Glomerular visceral epithelial cell (primary cell): ENCODE measurements at regions not wholly inside any gene's neighbourhood (a gene's known extent, or its start where the extent isn't known, plus 50 kb on each side); places are given as distances from the start of the nearest gene placed in this dataset.

Experiments
- DNase-seq: peaks from one replicate; pipeline ENCODE4 v3.0.0-alpha.2; 2016; ENCODE audit errors: extremely low spot score

GRCh38 chr18:49658823-49659404 is 97.1 kb downstream of the LIPG start:
- DNase-seq: no peak

GRCh38 chr18:49656073-49656692 is 94.3 kb downstream of the LIPG start:
- DNase-seq: peak; percentile 92

- DNase-seq: no peak
These were observed 93.6 kb downstream of the LIPG start for GRCh38 chr18:49655266-49656072.

GRCh38 chr18:49654347-49654746 is 92.5 kb downstream of the LIPG start:
- DNase-seq: no peak

- DNase-seq: no peak
These were observed 91.2 kb downstream of the LIPG start for GRCh38 chr18:49652881-49653724.

- no peak for DNase-seq
These were observed 89.2 kb downstream of the LIPG start for GRCh38 chr18:49651033-49651432.

GRCh38 chr18:49650426-49650891 is 88.6 kb downstream of the LIPG start:
- DNase-seq: peak; percentile 19

- no peak for DNase-seq
These were observed 87.0 kb downstream of the LIPG start for GRCh38 chr18:49648811-49649210.
